ENCODE measurements at regions not wholly inside any gene's neighbourhood (a gene's known extent, or its start where the extent isn't known, plus 50 kb on each side); places are given as distances from the start of the nearest gene placed in this dataset.

DNA sequence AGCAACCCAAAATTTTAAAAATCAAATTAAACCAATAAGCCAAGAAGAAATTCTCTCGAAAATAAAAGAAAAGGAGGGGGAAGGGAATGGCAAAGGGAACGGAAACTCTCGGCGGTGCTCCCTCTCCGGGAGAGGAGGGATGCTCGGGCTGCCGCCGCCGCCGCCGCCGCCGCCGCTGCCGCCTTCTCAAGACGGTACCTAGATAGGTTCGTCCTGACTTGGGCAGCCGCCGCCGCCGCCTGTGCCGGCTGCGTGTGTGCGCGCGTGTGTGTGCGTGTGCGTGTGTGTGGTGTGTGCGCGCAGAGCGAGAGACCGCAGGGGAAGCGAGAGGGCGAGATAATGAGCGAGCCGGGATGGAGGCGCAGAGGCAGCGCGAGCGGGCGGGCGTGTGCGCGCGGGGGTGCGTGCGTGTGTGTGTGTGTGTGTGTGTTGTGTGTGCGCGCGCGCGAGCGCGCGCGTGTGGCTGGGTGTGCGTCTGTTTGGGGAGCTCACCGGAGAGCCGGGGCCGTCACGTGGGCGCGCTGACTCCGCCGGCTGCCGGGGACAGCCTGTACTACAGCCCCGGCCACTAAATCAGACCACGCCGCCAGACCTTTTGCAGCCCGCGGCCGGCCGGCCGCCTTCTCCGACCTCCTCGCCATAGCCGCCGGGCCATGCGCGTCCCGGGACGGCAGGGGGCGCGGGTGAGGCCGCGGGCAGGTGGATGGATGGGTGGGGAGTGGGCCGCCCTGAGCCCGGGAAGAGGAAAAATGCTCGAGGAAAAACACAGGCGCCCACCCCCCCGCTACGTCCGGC, 111.6 kb downstream of the DHX15 start:
- TF ChIP-seq, protein P1, sequence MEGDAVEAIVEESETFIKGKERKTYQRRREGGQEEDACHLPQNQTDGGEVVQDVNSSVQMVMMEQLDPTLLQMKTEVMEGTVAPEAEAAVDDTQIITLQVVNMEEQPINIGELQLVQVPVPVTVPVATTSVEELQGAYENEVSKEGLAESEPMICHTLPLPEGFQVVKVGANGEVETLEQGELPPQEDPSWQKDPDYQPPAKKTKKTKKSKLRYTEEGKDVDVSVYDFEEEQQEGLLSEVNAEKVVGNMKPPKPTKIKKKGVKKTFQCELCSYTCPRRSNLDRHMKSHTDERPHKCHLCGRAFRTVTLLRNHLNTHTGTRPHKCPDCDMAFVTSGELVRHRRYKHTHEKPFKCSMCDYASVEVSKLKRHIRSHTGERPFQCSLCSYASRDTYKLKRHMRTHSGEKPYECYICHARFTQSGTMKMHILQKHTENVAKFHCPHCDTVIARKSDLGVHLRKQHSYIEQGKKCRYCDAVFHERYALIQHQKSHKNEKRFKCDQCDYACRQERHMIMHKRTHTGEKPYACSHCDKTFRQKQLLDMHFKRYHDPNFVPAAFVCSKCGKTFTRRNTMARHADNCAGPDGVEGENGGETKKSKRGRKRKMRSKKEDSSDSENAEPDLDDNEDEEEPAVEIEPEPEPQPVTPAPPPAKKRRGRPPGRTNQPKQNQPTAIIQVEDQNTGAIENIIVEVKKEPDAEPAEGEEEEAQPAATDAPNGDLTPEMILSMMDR (IDR thresholded peaks at IDR 0.05): peak in 2 of 3 donors; percentile 43 to 46
- TF ChIP-seq POLR2A (IDR thresholded peaks at IDR 0.05) (no peak), POLR2AphosphoS5 (IDR thresholded peaks at IDR 0.05) (peak in 1 of 3 donors; percentile 13)
